ENCODE measurements at regions not wholly inside any gene's neighbourhood (a gene's known extent, or its start where the extent isn't known, plus 50 kb on each side); places are given as distances from the start of the nearest gene placed in this dataset.
"Not testable (repeated sequence)": the region's sequence is repeated elsewhere in the genome, so short reads cannot be mapped to it uniquely, and the experiment has no call there.

DNA sequence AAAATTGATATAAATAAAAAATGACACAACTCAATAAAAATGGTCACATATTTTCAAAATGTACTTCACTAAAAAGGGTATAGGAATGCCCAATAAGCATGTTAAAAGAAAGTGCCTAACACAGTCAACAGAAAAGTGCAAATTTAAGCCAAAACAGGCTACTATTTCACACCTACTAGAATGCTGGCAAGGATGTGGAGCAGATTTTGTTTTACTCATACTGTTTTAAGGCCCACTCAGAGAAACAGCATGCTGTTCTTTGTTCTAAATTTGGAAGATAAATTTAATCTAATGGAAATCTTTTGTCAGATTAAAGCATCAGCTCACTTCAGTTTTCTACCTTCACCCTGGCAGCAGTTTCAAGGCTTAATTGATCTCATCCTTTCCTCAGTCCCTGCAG, 576.8 kb upstream of the HS3ST1 start:
- H3K9me3 ChIP-seq (ENCODE audit: control insufficient read depth in 1 of 2, insufficient read depth in 1 of 2, low read length in 2 of 2) = peaks cover 0 to 8% of the 10 kb centered on the region in 2 experiments
- H3K27me3 Mint-ChIP-seq = no peaks in the 10 kb centered on the region
- H3K27me3 ChIP-seq (ENCODE audit: control insufficient read depth in 1 of 2, insufficient read depth in 2 of 2, low read length in 2 of 2) = no peaks in the 10 kb centered on the region
- no peaks in the 10 kb centered on the region for H3K4me1 Mint-ChIP-seq (ENCODE audit: low read depth)
- no peak overlapping the region for H3K27ac Mint-ChIP-seq
- H3K4me1 ChIP-seq (ENCODE audit: insufficient read depth, low read length) = no peaks in the 10 kb centered on the region
- no peak for ATAC-seq (ENCODE audit: poor library complexity)
- no peaks in the 10 kb centered on the region for H3K36me3 Mint-ChIP-seq (ENCODE audit: low read depth)
- POLR2A ChIA-PET = no interaction called here
- no peak overlapping the region for H3K4me3 Mint-ChIP-seq
- intact Hi-C loops (cut with DNase I, micrococcal nuclease) = no loop called here
- no peak overlapping the region for H3K4me3 ChIP-seq (ENCODE audit: low read length)
- H3K9me3 Mint-ChIP-seq = peaks cover 4% of the 10 kb centered on the region
- CTCF ChIA-PET = no interaction called here
- DNase-seq = no peak
- H3K27ac ChIP-seq (ENCODE audit: low read depth in 1 of 2, low read length in 2 of 2) = no peak overlapping the region
- H3K36me3 ChIP-seq (ENCODE audit: insufficient read depth, low read length) = no peaks in the 10 kb centered on the region
- TF ChIP-seq, protein P1, sequence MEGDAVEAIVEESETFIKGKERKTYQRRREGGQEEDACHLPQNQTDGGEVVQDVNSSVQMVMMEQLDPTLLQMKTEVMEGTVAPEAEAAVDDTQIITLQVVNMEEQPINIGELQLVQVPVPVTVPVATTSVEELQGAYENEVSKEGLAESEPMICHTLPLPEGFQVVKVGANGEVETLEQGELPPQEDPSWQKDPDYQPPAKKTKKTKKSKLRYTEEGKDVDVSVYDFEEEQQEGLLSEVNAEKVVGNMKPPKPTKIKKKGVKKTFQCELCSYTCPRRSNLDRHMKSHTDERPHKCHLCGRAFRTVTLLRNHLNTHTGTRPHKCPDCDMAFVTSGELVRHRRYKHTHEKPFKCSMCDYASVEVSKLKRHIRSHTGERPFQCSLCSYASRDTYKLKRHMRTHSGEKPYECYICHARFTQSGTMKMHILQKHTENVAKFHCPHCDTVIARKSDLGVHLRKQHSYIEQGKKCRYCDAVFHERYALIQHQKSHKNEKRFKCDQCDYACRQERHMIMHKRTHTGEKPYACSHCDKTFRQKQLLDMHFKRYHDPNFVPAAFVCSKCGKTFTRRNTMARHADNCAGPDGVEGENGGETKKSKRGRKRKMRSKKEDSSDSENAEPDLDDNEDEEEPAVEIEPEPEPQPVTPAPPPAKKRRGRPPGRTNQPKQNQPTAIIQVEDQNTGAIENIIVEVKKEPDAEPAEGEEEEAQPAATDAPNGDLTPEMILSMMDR (IDR thresholded peaks at IDR 0.05) = no peak

- H3K27me3 ChIP-seq (ENCODE audit: control insufficient read depth in 1 of 2, insufficient read depth in 2 of 2, low read length in 2 of 2); ATAC-seq (ENCODE audit: poor library complexity); DNase-seq; H3K4me3 Mint-ChIP-seq; POLR2A ChIA-PET; intact Hi-C loops (cut with DNase I, micrococcal nuclease); H3K4me1 Mint-ChIP-seq (ENCODE audit: low read depth); H3K4me3 ChIP-seq (ENCODE audit: low read length); H3K27me3 Mint-ChIP-seq; H3K36me3 ChIP-seq (ENCODE audit: insufficient read depth, low read length); H3K27ac ChIP-seq (ENCODE audit: low read depth in 1 of 2, low read length in 2 of 2); H3K36me3 Mint-ChIP-seq (ENCODE audit: low read depth); H3K4me1 ChIP-seq (ENCODE audit: insufficient read depth, low read length); CTCF ChIA-PET; H3K27ac Mint-ChIP-seq: not testable (repeated sequence)
- H3K9me3 Mint-ChIP-seq = peaks cover 17% of the 10 kb centered on the region
- peaks cover 11 to 14% of the 10 kb centered on the region in 2 experiments for H3K9me3 ChIP-seq (ENCODE audit: control insufficient read depth in 1 of 2, insufficient read depth in 1 of 2, low read length in 2 of 2)
Observed at GRCh38 chr4:11996581-11996980, 567.9 kb upstream of the HS3ST1 start.

DNA sequence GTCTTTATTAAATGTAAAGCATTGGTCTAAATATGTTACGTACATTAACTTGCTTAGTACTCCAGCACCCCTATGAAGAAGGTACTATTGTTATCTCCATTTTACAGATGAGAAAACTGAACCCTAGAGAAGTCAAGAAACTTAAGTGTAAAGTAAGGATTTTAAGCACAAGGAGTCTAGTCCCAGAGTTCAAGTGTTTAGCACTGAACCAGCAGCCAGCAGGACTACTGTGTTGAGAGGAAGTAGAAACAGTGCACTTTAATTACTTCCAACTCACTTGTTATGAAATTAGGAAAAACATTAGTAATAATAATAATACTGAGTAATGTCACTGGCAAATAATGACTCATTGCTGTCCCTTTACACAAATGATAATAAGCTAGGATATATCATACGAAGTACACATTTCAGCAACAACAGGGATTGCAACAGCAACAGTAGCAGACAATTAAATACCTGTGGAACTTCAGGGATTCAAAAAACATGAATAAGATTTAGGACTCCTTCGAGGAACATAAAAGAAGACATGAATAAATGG, 548.1 kb upstream of the HS3ST1 start:
- Histone ChIP-seq H3K4me1 (ENCODE audit: insufficient read depth, low read length) (no peaks in the 10 kb centered on the region), H3K27me3 (ENCODE audit: control insufficient read depth in 1 of 2, insufficient read depth in 2 of 2, low read length in 2 of 2) (no peaks in the 10 kb centered on the region), H3K36me3 (ENCODE audit: insufficient read depth, low read length) (no peaks in the 10 kb centered on the region), H3K27ac (ENCODE audit: low read depth in 1 of 2, low read length in 2 of 2) (no peak overlapping the region), H3K4me3 (ENCODE audit: low read length) (no peak overlapping the region), H3K9me3 (ENCODE audit: control insufficient read depth in 1 of 2, insufficient read depth in 1 of 2, low read length in 2 of 2) (no peaks in the 10 kb centered on the region)
- ChIA-PET POLR2A (no interaction called here), CTCF (no interaction called here)
- H3K9me3 Mint-ChIP-seq = no peaks in the 10 kb centered on the region
- H3K36me3 Mint-ChIP-seq (ENCODE audit: low read depth) = no peaks in the 10 kb centered on the region
- ATAC-seq (ENCODE audit: poor library complexity) (no peak), DNase-seq (no peak)
- H3K27me3 Mint-ChIP-seq = no peaks in the 10 kb centered on the region
- TF ChIP-seq, protein P1 (IDR thresholded peaks at IDR 0.05) = no peak
- no peak overlapping the region for H3K4me3 Mint-ChIP-seq
- intact Hi-C loops (cut with DNase I, micrococcal nuclease) = no loop called here
- no peak overlapping the region for H3K27ac Mint-ChIP-seq
- no peaks in the 10 kb centered on the region for H3K4me1 Mint-ChIP-seq (ENCODE audit: low read depth)

- no peak for ATAC-seq (ENCODE audit: poor library complexity)
Observed at GRCh38 chr4:11973270-11973669, 544.6 kb upstream of the HS3ST1 start.

More at GRCh38 chr4:11973270-11973669, 544.6 kb upstream of the HS3ST1 start:
- no peaks in the 10 kb centered on the region for H3K27me3 Mint-ChIP-seq
- no peaks in the 10 kb centered on the region for H3K9me3 ChIP-seq (ENCODE audit: control insufficient read depth in 1 of 2, insufficient read depth in 1 of 2, low read length in 2 of 2)
- no peak overlapping the region for H3K27ac ChIP-seq (ENCODE audit: low read depth in 1 of 2, low read length in 2 of 2)
- CTCF ChIA-PET = no interaction called here
- POLR2A ChIA-PET = no interaction called here
- no peaks in the 10 kb centered on the region for H3K27me3 ChIP-seq (ENCODE audit: control insufficient read depth in 1 of 2, insufficient read depth in 2 of 2, low read length in 2 of 2)
- H3K4me1 ChIP-seq (ENCODE audit: insufficient read depth, low read length) = no peaks in the 10 kb centered on the region
- intact Hi-C loops (cut with DNase I, micrococcal nuclease) = no loop called here
- TF ChIP-seq, protein P1 (IDR thresholded peaks at IDR 0.05) = no peak
- no peaks in the 10 kb centered on the region for H3K36me3 ChIP-seq (ENCODE audit: insufficient read depth, low read length)
- no peak overlapping the region for H3K4me3 ChIP-seq (ENCODE audit: low read length)
- H3K4me3 Mint-ChIP-seq = no peak overlapping the region
- no peaks in the 10 kb centered on the region for H3K36me3 Mint-ChIP-seq (ENCODE audit: low read depth)
- DNase-seq = no peak
- no peaks in the 10 kb centered on the region for H3K4me1 Mint-ChIP-seq (ENCODE audit: low read depth)
- H3K27ac Mint-ChIP-seq = no peak overlapping the region
- H3K9me3 Mint-ChIP-seq = peaks cover 2% of the 10 kb centered on the region
